Colonic mucosa (tissue), 4 donors: ENCODE measurements at regions not wholly inside any gene's neighbourhood (a gene's known extent, or its start where the extent isn't known, plus 50 kb on each side); places are given as distances from the start of the nearest gene placed in this dataset.

Experiments
- DNase-seq: peaks from one replicate; pipeline ENCODE4 v3.0.0-alpha.2; 2020
- H3K27ac ChIP-seq: fragments of 200-600 bp; one replicate; pipeline ENCODE4 v1.8.0; 2021
- H3K27me3 ChIP-seq: fragments of 200-600 bp; one replicate; pipeline ENCODE4 v1.8.0; 2021
- H3K36me3 ChIP-seq: fragments of 200-600 bp; one replicate; pipeline ENCODE4 v1.8.0; 2021
- H3K4me1 ChIP-seq: fragments of 200-600 bp; one replicate; pipeline ENCODE4 v1.8.0; 2021; ENCODE audit warnings: mild to moderate bottlenecking
- H3K4me3 ChIP-seq: fragments of 200-600 bp; one replicate; pipeline ENCODE4 v1.8.0; 2021
- H3K9ac ChIP-seq, 2 donors: one replicate each; pipeline ENCODE4 v1.7.0; 2013; ENCODE audit warnings: control low read depth in 2 of 2, low read depth in 2 of 2, low read length in 2 of 2
- H3K9me3 ChIP-seq: fragments of 200-600 bp; one replicate; pipeline ENCODE4 v1.8.0; 2021
- CTCF ChIP-seq: fragments of 200-600 bp; IDR thresholded peaks from one replicate; pipeline ENCODE4 v1.8.0; 2022; ENCODE audit warnings: antibody characterized with exemption, mild to moderate bottlenecking
- intact Hi-C: fragments of 100-400 bp; cut with DNase I; formaldehyde crosslinking; loops from one replicate; pipeline ENCODE4 v1.14.1; 2022
- donor health status: healthy.
- donor health status: DM: no; HTN: no; CAD: no.
- donor health status: DM: no; HTN: no; CAD: no.

DNA sequence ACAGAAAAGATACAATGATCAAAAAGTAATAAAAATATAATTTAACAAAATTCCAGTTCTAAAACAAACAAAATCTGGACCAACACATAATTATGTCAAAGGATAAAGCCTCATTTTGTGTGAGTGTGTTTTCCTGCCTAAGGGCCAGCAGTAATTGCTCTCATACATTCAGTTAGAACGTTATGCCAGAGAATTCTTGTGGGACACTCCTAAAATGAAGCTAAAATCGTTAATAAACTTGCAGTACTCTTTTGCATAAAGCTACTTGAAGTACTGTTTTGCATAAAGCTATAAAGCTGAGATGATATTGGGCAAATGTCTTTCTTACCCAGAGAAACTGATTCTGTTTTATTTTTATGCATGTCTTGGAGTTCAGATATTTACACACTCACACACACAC lies 1072.3 kb downstream of the MAT2B start:
- Histone ChIP-seq H3K9ac (no peak overlapping the region), H3K27ac (no peak overlapping the region), H3K4me1 (no peaks in the 10 kb centered on the region), H3K9me3 (no peaks in the 10 kb centered on the region), H3K4me3 (no peak overlapping the region), H3K36me3 (no peaks in the 10 kb centered on the region), H3K27me3 (no peaks in the 10 kb centered on the region)
- intact Hi-C loops: no loop called here
- DNase-seq: no peak
- no peak for TF ChIP-seq CTCF

DNA sequence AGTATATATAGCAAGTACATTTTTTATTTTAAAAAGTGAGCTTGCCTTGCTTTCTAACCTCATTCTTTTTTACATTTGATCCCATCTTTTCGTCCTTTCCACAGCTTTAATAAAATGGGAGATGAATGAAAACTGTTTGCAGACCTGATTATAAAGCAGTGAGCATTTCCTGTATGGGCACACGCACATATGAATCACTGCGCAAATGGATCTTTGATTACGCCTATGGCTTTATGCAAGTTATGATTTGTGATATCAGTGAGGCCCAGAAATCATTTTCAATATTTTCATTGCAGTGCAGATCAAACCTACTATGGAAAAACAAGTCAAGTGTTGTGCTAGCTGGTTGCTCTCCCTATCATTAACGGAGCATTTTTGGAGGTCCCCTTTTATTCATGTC lies 1073.0 kb downstream of the MAT2B start:
- Histone ChIP-seq H3K4me1 (no peaks in the 10 kb centered on the region), H3K27me3 (no peaks in the 10 kb centered on the region), H3K27ac (no peak overlapping the region), H3K36me3 (no peaks in the 10 kb centered on the region), H3K4me3 (no peak overlapping the region), H3K9me3 (no peaks in the 10 kb centered on the region), H3K9ac (no peak overlapping the region)
- DNase-seq: no peak
- TF ChIP-seq CTCF: no peak
- intact Hi-C loops: no loop called here

DNA sequence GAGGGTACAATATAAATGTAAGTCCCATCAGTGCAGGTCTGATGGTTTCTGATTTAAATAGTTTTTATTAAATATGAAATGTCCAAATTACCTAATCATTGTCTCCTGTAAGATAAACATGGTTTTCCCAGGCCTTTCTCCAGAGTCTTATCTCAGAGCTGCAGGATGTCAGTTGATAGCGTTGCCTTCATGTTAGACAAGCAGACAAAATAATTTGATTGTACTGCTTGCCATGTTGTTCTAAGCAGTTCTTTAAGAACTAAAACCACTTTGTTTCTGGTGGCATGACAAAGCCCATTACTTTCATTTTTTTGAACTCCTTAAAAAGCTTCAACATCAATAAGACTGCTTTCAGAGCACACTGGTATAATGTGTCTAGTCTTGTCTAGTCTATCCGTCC lies 1073.5 kb downstream of the MAT2B start:
- no peak overlapping the region for H3K9ac ChIP-seq
- H3K27me3 ChIP-seq: no peaks in the 10 kb centered on the region
- intact Hi-C loops: no loop called here
- H3K27ac ChIP-seq: no peak overlapping the region
- H3K4me3 ChIP-seq: no peak overlapping the region
- TF ChIP-seq CTCF: no peak
- H3K9me3 ChIP-seq: no peaks in the 10 kb centered on the region
- no peaks in the 10 kb centered on the region for H3K36me3 ChIP-seq
- DNase-seq: no peak
- no peaks in the 10 kb centered on the region for H3K4me1 ChIP-seq

DNA sequence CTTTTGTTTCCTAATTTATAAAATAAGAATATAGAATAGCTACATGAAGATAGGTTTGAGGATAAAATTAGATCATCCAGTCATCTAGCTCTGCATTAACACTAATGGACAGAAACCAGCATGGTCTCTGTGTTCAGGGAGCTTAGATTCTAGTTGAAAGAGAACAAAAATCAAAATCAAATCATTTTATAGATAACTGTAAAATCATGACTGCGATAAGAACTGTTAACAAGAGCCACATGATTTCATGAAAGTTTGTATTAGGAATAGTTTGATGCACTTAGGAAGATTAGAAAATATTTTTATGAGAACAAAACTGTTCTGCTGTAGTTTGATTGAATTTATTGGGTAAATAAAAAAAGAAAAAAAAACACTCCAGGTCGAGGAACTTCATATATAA lies 1074.7 kb downstream of the MAT2B start:
- intact Hi-C loops: no loop called here
- H3K9ac ChIP-seq: no peak overlapping the region
- no peak overlapping the region for H3K27ac ChIP-seq
- no peaks in the 10 kb centered on the region for H3K4me1 ChIP-seq
- H3K9me3 ChIP-seq: no peaks in the 10 kb centered on the region
- no peaks in the 10 kb centered on the region for H3K36me3 ChIP-seq
- TF ChIP-seq CTCF: no peak
- H3K27me3 ChIP-seq: no peaks in the 10 kb centered on the region
- DNase-seq: no peak
- no peak overlapping the region for H3K4me3 ChIP-seq

- TF ChIP-seq CTCF: no peak
- no peaks in the 10 kb centered on the region for H3K27me3 ChIP-seq
- H3K9me3 ChIP-seq: no peaks in the 10 kb centered on the region
- no peak overlapping the region for H3K27ac ChIP-seq
- no peaks in the 10 kb centered on the region for H3K36me3 ChIP-seq
- H3K4me1 ChIP-seq: no peaks in the 10 kb centered on the region
- no peak overlapping the region for H3K4me3 ChIP-seq
- DNase-seq: no peak
- intact Hi-C loops: no loop called here
- no peak overlapping the region for H3K9ac ChIP-seq
Observed at GRCh38 chr5:164581889-164582288, 1076.5 kb downstream of the MAT2B start.

- TF ChIP-seq CTCF: no peak
- Histone ChIP-seq H3K27ac (no peak overlapping the region), H3K27me3 (no peaks in the 10 kb centered on the region), H3K4me1 (no peaks in the 10 kb centered on the region), H3K9me3 (no peaks in the 10 kb centered on the region), H3K9ac (no peak overlapping the region), H3K36me3 (no peaks in the 10 kb centered on the region), H3K4me3 (no peak overlapping the region)
- intact Hi-C loops: no loop called here
- DNase-seq: no peak
Observed at GRCh38 chr5:164593982-164594381, 1088.6 kb downstream of the MAT2B start.
